ENCODE measurements at regions not wholly inside any gene's neighbourhood (a gene's known extent, or its start where the extent isn't known, plus 50 kb on each side); places are given as distances from the start of the nearest gene placed in this dataset.

- DNase-seq = no peak
Measured at GRCh38 chr18:24741965-24742724, 281.7 kb downstream of the HRH4 start.

GRCh38 chr18:24754583-24755253 lies 294.3 kb downstream of the HRH4 start:
- DNase-seq = no peak

- DNase-seq = no peak
Measured at GRCh38 chr18:24756385-24756784, 295.9 kb downstream of the HRH4 start.

- DNase-seq = no peak
Measured at GRCh38 chr18:24757134-24757533, 296.7 kb downstream of the HRH4 start.

GRCh38 chr18:24761765-24762164 lies 301.3 kb downstream of the HRH4 start:
- no peak for DNase-seq

GRCh38 chr18:24762511-24762910 lies 302.1 kb downstream of the HRH4 start:
- no peak for DNase-seq

GRCh38 chr18:24763765-24764513 lies 303.5 kb downstream of the HRH4 start:
- no peak for DNase-seq

GRCh38 chr18:24764766-24765165 lies 304.3 kb downstream of the HRH4 start:
- no peak for DNase-seq

- no peak for DNase-seq
Measured at GRCh38 chr18:24766376-24766775, 305.9 kb downstream of the HRH4 start.

- DNase-seq = no peak
Measured at GRCh38 chr18:24770311-24771024, 310.0 kb downstream of the HRH4 start.

- DNase-seq = no peak
Measured at GRCh38 chr18:24771300-24771699, 310.9 kb downstream of the HRH4 start.

GRCh38 chr18:24773101-24773500 lies 312.7 kb downstream of the HRH4 start:
- DNase-seq = no peak

- no peak for DNase-seq
Measured at GRCh38 chr18:24776019-24776418, 315.6 kb downstream of the HRH4 start.

GRCh38 chr18:24778810-24779418 lies 318.5 kb downstream of the HRH4 start:
- no peak for DNase-seq

GRCh38 chr18:24782566-24782965 lies 322.1 kb downstream of the HRH4 start:
- DNase-seq = no peak

GRCh38 chr18:24785019-24785418 lies 324.6 kb downstream of the HRH4 start:
- DNase-seq = no peak

GRCh38 chr18:24786027-24786426 lies 325.6 kb downstream of the HRH4 start:
- no peak for DNase-seq

GRCh38 chr18:24790347-24790746 lies 329.9 kb downstream of the HRH4 start:
- no peak for DNase-seq

GRCh38 chr18:24791751-24792545 lies 331.5 kb downstream of the HRH4 start:
- DNase-seq = no peak

GRCh38 chr18:24793742-24794141 lies 333.3 kb downstream of the HRH4 start:
- DNase-seq = no peak

- no peak for DNase-seq
Measured at GRCh38 chr18:24795129-24795528, 334.7 kb downstream of the HRH4 start.

GRCh38 chr18:24797981-24798380 lies 337.5 kb downstream of the HRH4 start:
- no peak for DNase-seq

Measured in activated CD4-positive, alpha-beta T cell treated with anti-CD3 and anti-CD28 coated beads, Interleukin-2, amount 50 U/mL, for 48 hours (primary cell).